ENCODE measurements at regions not wholly inside any gene's neighbourhood (a gene's known extent, or its start where the extent isn't known, plus 50 kb on each side); places are given as distances from the start of the nearest gene placed in this dataset.

DNA sequence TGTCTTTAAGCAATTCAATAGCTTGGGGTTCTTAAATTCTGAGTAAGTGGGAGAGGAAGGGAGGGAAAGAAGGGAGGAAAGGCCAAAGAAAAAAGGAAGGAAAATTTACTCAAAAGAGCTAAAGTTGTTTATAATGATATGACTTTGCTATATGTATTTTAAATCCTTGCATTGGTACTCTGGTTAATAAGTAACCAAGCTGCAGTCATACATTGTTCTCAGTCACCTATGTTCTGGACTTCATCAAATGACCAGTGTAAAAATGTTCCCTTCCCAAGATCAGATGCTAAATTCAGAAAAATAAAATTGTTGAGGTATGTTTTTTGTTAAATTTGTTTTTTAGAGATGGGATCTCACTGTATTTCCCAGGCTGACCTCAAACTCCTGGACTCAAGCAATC lies 259.9 kb upstream of the CPNE8 start:
- no peaks in the 10 kb centered on the region for H3K9me1 ChIP-seq (ENCODE audit: control insufficient read depth, extremely low read depth, insufficient read depth, low read length)
- FAIRE-seq (no peak), DNase-seq (ENCODE audit: low read depth, low spot score) (no peak)
- no peaks in the 10 kb centered on the region for H3K9me3 ChIP-seq (ENCODE audit: control insufficient read depth, low read depth, low read length)
- no peak overlapping the region for H3K4me2 ChIP-seq (ENCODE audit: control insufficient read depth, extremely low read depth, insufficient read depth, low read depth, low read length)
- H3K36me3 ChIP-seq (ENCODE audit: control insufficient read depth in 2 of 2, extremely low read depth in 1 of 2, insufficient read depth in 2 of 2, low read length in 2 of 2) = no peaks in the 10 kb centered on the region
- H3K27me3 ChIP-seq (ENCODE audit: control insufficient read depth, extremely low read depth, insufficient read depth, low read length) = no peaks in the 10 kb centered on the region
- H3K9ac ChIP-seq (ENCODE audit: control insufficient read depth, extremely low read depth, insufficient read depth, low read length) = no peak overlapping the region
- dilution Hi-C loops (cut with MboI; ENCODE audit: extremely low pct_ligation_motif_present, low sequenced_read_pairs) = no loop called here
- no peaks in the 10 kb centered on the region for H4K20me1 ChIP-seq (ENCODE audit: control insufficient read depth, extremely low read depth, insufficient read depth, low read length)
- TF ChIP-seq EZH2 (IDR thresholded peaks at IDR 0.05; ENCODE audit: low read length) = no peak
- TF ChIP-seq, protein P1, sequence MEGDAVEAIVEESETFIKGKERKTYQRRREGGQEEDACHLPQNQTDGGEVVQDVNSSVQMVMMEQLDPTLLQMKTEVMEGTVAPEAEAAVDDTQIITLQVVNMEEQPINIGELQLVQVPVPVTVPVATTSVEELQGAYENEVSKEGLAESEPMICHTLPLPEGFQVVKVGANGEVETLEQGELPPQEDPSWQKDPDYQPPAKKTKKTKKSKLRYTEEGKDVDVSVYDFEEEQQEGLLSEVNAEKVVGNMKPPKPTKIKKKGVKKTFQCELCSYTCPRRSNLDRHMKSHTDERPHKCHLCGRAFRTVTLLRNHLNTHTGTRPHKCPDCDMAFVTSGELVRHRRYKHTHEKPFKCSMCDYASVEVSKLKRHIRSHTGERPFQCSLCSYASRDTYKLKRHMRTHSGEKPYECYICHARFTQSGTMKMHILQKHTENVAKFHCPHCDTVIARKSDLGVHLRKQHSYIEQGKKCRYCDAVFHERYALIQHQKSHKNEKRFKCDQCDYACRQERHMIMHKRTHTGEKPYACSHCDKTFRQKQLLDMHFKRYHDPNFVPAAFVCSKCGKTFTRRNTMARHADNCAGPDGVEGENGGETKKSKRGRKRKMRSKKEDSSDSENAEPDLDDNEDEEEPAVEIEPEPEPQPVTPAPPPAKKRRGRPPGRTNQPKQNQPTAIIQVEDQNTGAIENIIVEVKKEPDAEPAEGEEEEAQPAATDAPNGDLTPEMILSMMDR (optimal IDR thresholded peaks at IDR 0.05 in 1 of 3, IDR thresholded peaks at IDR 0.05 in 1 of 3, conservative IDR thresholded peaks at IDR 0.05 in 1 of 3; ENCODE audit: extremely low read depth in 1 of 3, insufficient read depth in 2 of 3, low read length in 3 of 3) = no peak
- H2AFZ ChIP-seq (ENCODE audit: control insufficient read depth, low read length) = no peak overlapping the region
- H3K4me3 ChIP-seq (ENCODE audit: control insufficient read depth in 2 of 3, extremely low read depth in 1 of 3, insufficient read depth in 2 of 3, low read depth in 1 of 3, low read length in 3 of 3) = no peak overlapping the region
- no peak overlapping the region for H3K27ac ChIP-seq (ENCODE audit: control insufficient read depth, insufficient read depth, low read length)
- no peaks in the 10 kb centered on the region for H3K79me2 ChIP-seq (ENCODE audit: control insufficient read depth, insufficient read depth, low read length)
- H3K4me1 ChIP-seq (ENCODE audit: control insufficient read depth, extremely low read depth, insufficient read depth, low read length) = no peaks in the 10 kb centered on the region

DNA sequence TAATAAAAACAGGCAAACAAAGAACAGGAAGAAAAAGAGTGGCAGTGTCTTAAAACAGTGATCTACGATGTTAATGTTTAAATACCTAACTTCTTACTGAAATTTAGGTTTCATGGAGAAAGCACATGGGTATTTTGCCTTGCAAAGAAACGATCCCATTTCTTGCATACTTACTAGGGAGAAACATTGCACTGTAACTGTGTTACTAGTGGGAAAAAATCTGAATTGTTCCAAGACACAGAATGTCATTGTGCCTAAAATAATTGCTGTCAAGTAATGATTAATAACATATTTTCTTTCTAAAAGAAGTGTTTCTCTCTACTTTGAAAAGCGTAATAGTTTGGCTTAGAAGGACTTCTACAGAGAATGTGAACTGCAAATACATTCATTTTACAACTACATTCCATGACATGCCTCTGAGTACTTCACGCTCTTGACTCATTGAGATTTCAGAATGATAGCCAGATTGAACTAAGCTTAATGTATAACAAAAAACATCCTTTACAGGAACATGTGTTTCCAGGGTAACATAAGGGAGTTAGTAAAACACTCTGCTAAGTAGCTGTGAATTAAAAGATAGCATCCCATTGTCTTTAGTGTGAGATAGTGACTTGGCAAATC lies 256.2 kb upstream of the CPNE8 start:
- H3K4me1 ChIP-seq (ENCODE audit: control insufficient read depth, extremely low read depth, insufficient read depth, low read length) = no peaks in the 10 kb centered on the region
- no peak overlapping the region for H3K4me2 ChIP-seq (ENCODE audit: control insufficient read depth, extremely low read depth, insufficient read depth, low read depth, low read length)
- no peak overlapping the region for H3K4me3 ChIP-seq (ENCODE audit: control insufficient read depth in 2 of 3, extremely low read depth in 1 of 3, insufficient read depth in 2 of 3, low read depth in 1 of 3, low read length in 3 of 3)
- DNase-seq (ENCODE audit: low read depth, low spot score) = no peak
- no peaks in the 10 kb centered on the region for H3K27me3 ChIP-seq (ENCODE audit: control insufficient read depth, extremely low read depth, insufficient read depth, low read length)
- TF ChIP-seq, protein P1 (optimal IDR thresholded peaks at IDR 0.05 in 1 of 3, IDR thresholded peaks at IDR 0.05 in 1 of 3, conservative IDR thresholded peaks at IDR 0.05 in 1 of 3; ENCODE audit: extremely low read depth in 1 of 3, insufficient read depth in 2 of 3, low read length in 3 of 3) = no peak
- TF ChIP-seq EZH2 (IDR thresholded peaks at IDR 0.05; ENCODE audit: low read length) = no peak
- no peaks in the 10 kb centered on the region for H3K9me3 ChIP-seq (ENCODE audit: control insufficient read depth, low read depth, low read length)
- no peak overlapping the region for H3K9ac ChIP-seq (ENCODE audit: control insufficient read depth, extremely low read depth, insufficient read depth, low read length)
- dilution Hi-C loops (cut with MboI; ENCODE audit: extremely low pct_ligation_motif_present, low sequenced_read_pairs) = no loop called here
- no peak for FAIRE-seq
- H3K36me3 ChIP-seq (ENCODE audit: control insufficient read depth in 2 of 2, extremely low read depth in 1 of 2, insufficient read depth in 2 of 2, low read length in 2 of 2) = no peaks in the 10 kb centered on the region
- no peaks in the 10 kb centered on the region for H4K20me1 ChIP-seq (ENCODE audit: control insufficient read depth, extremely low read depth, insufficient read depth, low read length)
- H3K79me2 ChIP-seq (ENCODE audit: control insufficient read depth, insufficient read depth, low read length) = no peaks in the 10 kb centered on the region
- H3K27ac ChIP-seq (ENCODE audit: control insufficient read depth, insufficient read depth, low read length) = no peak overlapping the region
- no peak overlapping the region for H2AFZ ChIP-seq (ENCODE audit: control insufficient read depth, low read length)
- no peaks in the 10 kb centered on the region for H3K9me1 ChIP-seq (ENCODE audit: control insufficient read depth, extremely low read depth, insufficient read depth, low read length)

All from keratinocyte (primary cell).